ENCODE measurements at regions not wholly inside any gene's neighbourhood (a gene's known extent, or its start where the extent isn't known, plus 50 kb on each side); places are given as distances from the start of the nearest gene placed in this dataset.

GRCh38 chr14:97036086-97036852 is 239.1 kb downstream of the VRK1 start:
- DNase-seq (ENCODE audit: low read depth), result no peak
- no peak overlapping the region for H3K4me3 ChIP-seq (ENCODE audit: low read depth, low read length)
- TF ChIP-seq CTCF (conservative IDR thresholded peaks at IDR 0.05; ENCODE audit: low read depth, low read length), result no peak

DNA sequence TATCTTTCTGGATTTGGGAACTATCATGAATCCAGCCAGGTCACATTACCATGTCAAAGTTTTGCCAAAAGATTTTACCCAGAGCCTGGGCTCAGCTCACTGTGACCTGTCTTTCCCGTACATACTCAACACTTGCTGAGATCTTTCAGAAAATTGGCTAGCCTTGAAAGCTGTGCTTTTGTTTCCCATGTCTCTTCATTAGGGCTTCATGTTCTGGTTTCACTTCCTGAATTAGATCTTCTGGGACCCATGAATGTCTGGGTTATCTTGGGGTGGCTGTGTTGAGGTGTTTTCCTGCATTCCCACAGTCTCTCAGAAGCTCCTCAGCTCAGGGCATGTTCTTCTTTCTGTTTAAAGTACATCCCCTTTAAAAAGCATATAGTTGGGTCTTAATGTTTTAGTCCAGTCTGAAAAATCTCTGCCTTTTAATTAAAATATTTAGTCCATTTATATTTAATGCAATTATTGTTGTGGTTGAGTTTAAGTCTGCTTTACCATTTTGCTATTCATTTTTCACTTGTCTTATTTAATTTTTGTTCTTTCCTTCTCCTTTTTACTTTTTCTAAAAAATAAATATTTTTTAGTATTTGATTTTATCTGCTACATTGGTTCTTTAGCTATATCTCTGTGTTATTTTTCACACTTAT is 242.7 kb downstream of the VRK1 start:
- no peak for DNase-seq (ENCODE audit: low read depth)
- no peak for TF ChIP-seq CTCF (conservative IDR thresholded peaks at IDR 0.05; ENCODE audit: low read depth, low read length)
- H3K4me3 ChIP-seq (ENCODE audit: low read depth, low read length), result no peak overlapping the region

GRCh38 chr14:97046967-97047366 is 249.8 kb downstream of the VRK1 start:
- DNase-seq (ENCODE audit: low read depth), result no peak
- no peak overlapping the region for H3K4me3 ChIP-seq (ENCODE audit: low read depth, low read length)
- no peak for TF ChIP-seq CTCF (conservative IDR thresholded peaks at IDR 0.05; ENCODE audit: low read depth, low read length)

DNA sequence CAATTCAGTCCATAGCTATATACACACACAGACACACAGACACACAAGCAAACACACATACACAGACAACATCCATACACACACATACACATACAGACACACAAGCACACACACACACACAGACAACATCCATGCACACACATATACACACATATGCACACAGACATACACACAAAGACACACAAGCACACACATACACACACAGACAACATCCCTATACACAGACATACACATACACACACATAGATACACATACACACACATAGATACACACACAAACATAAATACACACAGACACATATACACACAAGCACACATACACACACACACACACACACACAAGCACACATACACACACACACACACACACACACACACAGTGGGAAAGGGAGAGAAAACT is 254.8 kb downstream of the VRK1 start:
- TF ChIP-seq CTCF (conservative IDR thresholded peaks at IDR 0.05; ENCODE audit: low read depth, low read length), result no peak
- no peak overlapping the region for H3K4me3 ChIP-seq (ENCODE audit: low read depth, low read length)
- no peak for DNase-seq (ENCODE audit: low read depth)

- H3K4me3 ChIP-seq (ENCODE audit: low read depth, low read length), result no peak overlapping the region
- no peak for TF ChIP-seq CTCF (conservative IDR thresholded peaks at IDR 0.05; ENCODE audit: low read depth, low read length)
- DNase-seq (ENCODE audit: low read depth), result no peak
Measured at GRCh38 chr14:97053941-97054340, 256.8 kb downstream of the VRK1 start.

DNA sequence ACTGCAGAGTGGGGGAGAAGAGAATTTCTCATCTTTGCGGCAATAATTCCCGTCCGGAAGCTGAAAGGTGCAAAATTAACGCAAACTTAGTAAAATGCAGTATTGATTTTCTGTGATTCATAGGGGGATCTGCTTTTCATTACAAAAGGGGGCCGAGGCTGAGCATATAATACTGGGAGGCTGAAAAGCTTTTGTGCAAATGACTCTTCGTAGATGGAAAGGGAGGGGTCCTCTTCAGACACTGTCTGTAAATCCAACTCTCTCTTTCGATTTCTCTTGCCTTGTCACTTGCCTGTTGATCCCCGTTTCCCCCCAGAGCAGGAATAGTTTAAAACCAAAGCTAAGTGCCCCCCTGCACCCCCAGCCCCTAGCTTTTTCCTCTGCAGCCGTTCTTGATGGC is 258.2 kb downstream of the VRK1 start:
- no peak for TF ChIP-seq CTCF (conservative IDR thresholded peaks at IDR 0.05; ENCODE audit: low read depth, low read length)
- no peak overlapping the region for H3K4me3 ChIP-seq (ENCODE audit: low read depth, low read length)
- DNase-seq (ENCODE audit: low read depth), result no peak

GRCh38 chr14:97056086-97056485 is 258.9 kb downstream of the VRK1 start:
- H3K4me3 ChIP-seq (ENCODE audit: low read depth, low read length), result no peak overlapping the region
- TF ChIP-seq CTCF (conservative IDR thresholded peaks at IDR 0.05; ENCODE audit: low read depth, low read length), result no peak
- no peak for DNase-seq (ENCODE audit: low read depth)

All from choroid plexus epithelial cell (primary cell).